ENCODE measurements at regions not wholly inside any gene's neighbourhood (a gene's known extent, or its start where the extent isn't known, plus 50 kb on each side); places are given as distances from the start of the nearest gene placed in this dataset.

GRCh38 chr6:112846681-112847080 lies 499.6 kb downstream of the RFPL4B start:
- POLR2A ChIA-PET: no interaction called here
- Histone ChIP-seq H3K4me1 (ENCODE audit: control insufficient read depth in 1 of 2, insufficient read depth in 2 of 2, low read depth in 1 of 2, low read length in 1 of 2) (peaks cover 0 to 5% of the 10 kb centered on the region in 2 experiments; a peak in 1 of 4 replicates), H4K20me1 (ENCODE audit: insufficient read depth) (no peaks in the 10 kb centered on the region), H2AFZ (ENCODE audit: low read depth) (peak overlapping the region; percentile 21; the same call in 1 of the 2 replicates), H3K9me2 (no peaks in the 10 kb centered on the region), H3K27me3 (ENCODE audit: insufficient read depth) (no peaks in the 10 kb centered on the region), H3K9me3 (no peaks in the 10 kb centered on the region), H3K9ac (no peak overlapping the region), H3K79me2 (ENCODE audit: insufficient read depth) (no peaks in the 10 kb centered on the region), H3F3A (replicated peaks; ENCODE audit: insufficient read depth) (no peaks in the 10 kb centered on the region), H3K27ac (ENCODE audit: low read depth in 2 of 2, low read length in 1 of 2) (no peak overlapping the region), H3K36me3 (replicated peaks in 1 of 2; ENCODE audit: control insufficient read depth in 1 of 2, insufficient read depth in 2 of 2, low read length in 1 of 2) (no peaks in the 10 kb centered on the region), H3K4me2 (no peak overlapping the region), H3K4me3 (ENCODE audit: low read depth in 2 of 2, low read length in 1 of 2) (no peak overlapping the region)
- CTCF ChIA-PET: interaction anchor here (1.0 to 1.6 kb wide), 3 partner anchors 11 to 1033 kb away, joined by 3 to 4 read pairs (median 4); no protein-coding TSS in a partner anchor
- no peak for DNase-seq
- WGBS (ENCODE audit: low lambda C conversion rate): 74% methylated on average over 3 of the region's 3 CpGs
- TF ChIP-seq NFIC (IDR thresholded peaks at IDR 0.05; ENCODE audit: borderline replicate concordance) (no peak), GABPA (IDR thresholded peaks at IDR 0.05; ENCODE audit: low read depth) (no peak), EP300 (IDR thresholded peaks at IDR 0.05; ENCODE audit: borderline replicate concordance in 1 of 2, low read depth in 1 of 2, low read length in 1 of 2) (no peak), TAF1 (IDR thresholded peaks at IDR 0.05; ENCODE audit: borderline replicate concordance, low read depth, low read length) (no peak), CHD2 (IDR thresholded peaks at IDR 0.05; ENCODE audit: low read length, partially characterized antibody) (no peak), RAD21 (IDR thresholded peaks at IDR 0.05; ENCODE audit: low read length) (no peak), SIN3A (IDR thresholded peaks at IDR 0.05; ENCODE audit: borderline replicate concordance, low read depth, low read length) (no peak), USF2 (IDR thresholded peaks at IDR 0.05; ENCODE audit: borderline replicate concordance, low read depth, low read length) (no peak), NRF1 (IDR thresholded peaks at IDR 0.05; ENCODE audit: low read depth, low read length) (no peak), CTCF (IDR thresholded peaks at IDR 0.05) (no peak), RFX5 (IDR thresholded peaks at IDR 0.05; ENCODE audit: low read length) (no peak), EZH2phosphoT487 (IDR thresholded peaks at IDR 0.05; ENCODE audit: borderline replicate concordance, low read depth) (no peak)
- TF ChIP-seq, protein P1, sequence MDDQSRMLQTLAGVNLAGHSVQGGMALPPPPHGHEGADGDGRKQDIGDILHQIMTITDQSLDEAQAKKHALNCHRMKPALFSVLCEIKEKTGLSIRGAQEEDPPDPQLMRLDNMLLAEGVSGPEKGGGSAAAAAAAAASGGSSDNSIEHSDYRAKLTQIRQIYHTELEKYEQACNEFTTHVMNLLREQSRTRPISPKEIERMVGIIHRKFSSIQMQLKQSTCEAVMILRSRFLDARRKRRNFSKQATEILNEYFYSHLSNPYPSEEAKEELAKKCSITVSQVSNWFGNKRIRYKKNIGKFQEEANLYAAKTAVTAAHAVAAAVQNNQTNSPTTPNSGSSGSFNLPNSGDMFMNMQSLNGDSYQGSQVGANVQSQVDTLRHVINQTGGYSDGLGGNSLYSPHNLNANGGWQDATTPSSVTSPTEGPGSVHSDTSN (IDR thresholded peaks at IDR 0.05): no peak
- TF ChIP-seq, protein P2, sequence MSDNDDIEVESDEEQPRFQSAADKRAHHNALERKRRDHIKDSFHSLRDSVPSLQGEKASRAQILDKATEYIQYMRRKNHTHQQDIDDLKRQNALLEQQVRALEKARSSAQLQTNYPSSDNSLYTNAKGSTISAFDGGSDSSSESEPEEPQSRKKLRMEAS (IDR thresholded peaks at IDR 0.05; ENCODE audit: low read depth): no peak

Measured in SK-N-SH (cell line).